ENCODE measurements at regions not wholly inside any gene's neighbourhood (a gene's known extent, or its start where the extent isn't known, plus 50 kb on each side); places are given as distances from the start of the nearest gene placed in this dataset.

DNA sequence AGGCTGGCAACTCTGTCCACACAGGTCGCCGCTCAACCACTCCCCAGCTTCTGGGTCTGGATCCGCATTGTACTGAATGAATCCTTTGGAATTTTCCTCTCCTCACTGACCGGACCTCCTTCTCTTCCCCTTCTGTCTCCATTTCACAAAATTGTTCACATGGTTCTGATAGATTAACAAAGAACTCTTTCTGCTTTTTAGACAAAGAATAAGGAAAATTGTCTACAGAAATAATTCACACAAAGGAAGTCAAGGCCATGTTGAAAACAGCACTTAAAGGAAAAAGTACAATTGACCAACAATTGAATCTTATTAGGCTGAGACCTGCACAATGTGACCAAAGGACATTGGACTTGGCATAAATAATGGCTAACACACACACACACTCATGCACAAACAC lies 73.6 kb upstream of the GLI2 start:
- TF ChIP-seq, protein P1, sequence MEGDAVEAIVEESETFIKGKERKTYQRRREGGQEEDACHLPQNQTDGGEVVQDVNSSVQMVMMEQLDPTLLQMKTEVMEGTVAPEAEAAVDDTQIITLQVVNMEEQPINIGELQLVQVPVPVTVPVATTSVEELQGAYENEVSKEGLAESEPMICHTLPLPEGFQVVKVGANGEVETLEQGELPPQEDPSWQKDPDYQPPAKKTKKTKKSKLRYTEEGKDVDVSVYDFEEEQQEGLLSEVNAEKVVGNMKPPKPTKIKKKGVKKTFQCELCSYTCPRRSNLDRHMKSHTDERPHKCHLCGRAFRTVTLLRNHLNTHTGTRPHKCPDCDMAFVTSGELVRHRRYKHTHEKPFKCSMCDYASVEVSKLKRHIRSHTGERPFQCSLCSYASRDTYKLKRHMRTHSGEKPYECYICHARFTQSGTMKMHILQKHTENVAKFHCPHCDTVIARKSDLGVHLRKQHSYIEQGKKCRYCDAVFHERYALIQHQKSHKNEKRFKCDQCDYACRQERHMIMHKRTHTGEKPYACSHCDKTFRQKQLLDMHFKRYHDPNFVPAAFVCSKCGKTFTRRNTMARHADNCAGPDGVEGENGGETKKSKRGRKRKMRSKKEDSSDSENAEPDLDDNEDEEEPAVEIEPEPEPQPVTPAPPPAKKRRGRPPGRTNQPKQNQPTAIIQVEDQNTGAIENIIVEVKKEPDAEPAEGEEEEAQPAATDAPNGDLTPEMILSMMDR (conservative IDR thresholded peaks at IDR 0.05; ENCODE audit: low read depth, low read length) = no peak
- no peak for TF ChIP-seq EZH2 (IDR thresholded peaks at IDR 0.05; ENCODE audit: low read length, unreplicated experiment)
- TF ChIP-seq EZH2phosphoT487 (IDR thresholded peaks at IDR 0.05; ENCODE audit: borderline replicate concordance, low read length) = no peak

All from PC-3 (cell line).